Activated T-cell treated with anti-CD3 and anti-CD28 coated beads for 24 hours (primary cell): ENCODE measurements at regions not wholly inside any gene's neighbourhood (a gene's known extent, or its start where the extent isn't known, plus 50 kb on each side); places are given as distances from the start of the nearest gene placed in this dataset.

ENCODE experiments used
- DNase-seq: peaks from one replicate; pipeline ENCODE4 v3.0.0-alpha.2; 2020; ENCODE audit warnings: low read depth

GRCh38 chr14:104291123-104292000, 153.0 kb downstream of the KIF26A start:
- DNase-seq, result no peak

- DNase-seq, result no peak
Observed at GRCh38 chr14:104292084-104292970, 153.9 kb downstream of the KIF26A start.

GRCh38 chr14:104293231-104293841, 154.9 kb downstream of the KIF26A start:
- DNase-seq, result no peak

- no peak for DNase-seq
Observed at GRCh38 chr14:104293851-104294627, 155.7 kb downstream of the KIF26A start.

- DNase-seq, result no peak
Observed at GRCh38 chr14:104294628-104294982, 156.2 kb downstream of the KIF26A start.

- DNase-seq, result no peak
Observed at GRCh38 chr14:104294983-104295680, 156.7 kb downstream of the KIF26A start.

GRCh38 chr14:104295681-104296387, 157.4 kb downstream of the KIF26A start:
- no peak for DNase-seq

GRCh38 chr14:104296388-104297312, 158.3 kb downstream of the KIF26A start:
- DNase-seq, result no peak

- DNase-seq, result no peak
Observed at GRCh38 chr14:104297313-104297704, 158.9 kb downstream of the KIF26A start.

GRCh38 chr14:104297721-104298401, 159.5 kb downstream of the KIF26A start:
- no peak for DNase-seq

GRCh38 chr14:104298458-104298857, 160.1 kb downstream of the KIF26A start:
- no peak for DNase-seq

- DNase-seq, result no peak
Observed at GRCh38 chr14:104299993-104300761, 161.8 kb downstream of the KIF26A start.

- no peak for DNase-seq
Observed at GRCh38 chr14:104301731-104302460, 163.5 kb downstream of the KIF26A start.

GRCh38 chr14:104302794-104303405, 164.5 kb downstream of the KIF26A start:
- no peak for DNase-seq

GRCh38 chr14:104303705-104304425, 165.5 kb downstream of the KIF26A start:
- no peak for DNase-seq
